GM18858 (cell line): ENCODE measurements at regions not wholly inside any gene's neighbourhood (a gene's known extent, or its start where the extent isn't known, plus 50 kb on each side); places are given as distances from the start of the nearest gene placed in this dataset.
"Not testable (repeated sequence)": the region's sequence is repeated elsewhere in the genome, so short reads cannot be mapped to it uniquely, and the experiment has no call there.

Experiments used
- ATAC-seq: cut with Tn5 transposase; IDR thresholded peaks from one replicate; pipeline ENCODE4 v1.9.1; 2021; ENCODE audit not compliant: unreplicated experiment

DNA sequence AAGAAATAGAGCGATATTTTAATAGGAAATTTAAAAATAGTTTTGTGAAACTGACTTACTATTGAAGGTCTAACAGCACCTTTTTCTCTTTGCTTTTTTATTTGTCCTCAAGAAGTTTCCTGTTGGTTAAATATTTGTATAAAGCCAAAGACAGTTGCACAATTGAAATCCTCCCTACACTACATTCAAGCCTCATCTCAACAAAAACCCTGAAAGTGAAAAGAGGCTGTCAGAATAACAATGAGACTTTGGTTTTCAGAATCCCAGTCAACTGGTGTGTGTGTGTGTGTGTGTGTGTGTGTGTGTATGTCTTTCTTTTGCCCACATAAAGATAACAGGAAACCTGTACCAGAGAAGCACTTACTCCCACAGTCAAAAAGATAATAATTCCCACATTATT lies 313.6 kb upstream of the FRG1 start:
- not testable (repeated sequence) for ATAC-seq

DNA sequence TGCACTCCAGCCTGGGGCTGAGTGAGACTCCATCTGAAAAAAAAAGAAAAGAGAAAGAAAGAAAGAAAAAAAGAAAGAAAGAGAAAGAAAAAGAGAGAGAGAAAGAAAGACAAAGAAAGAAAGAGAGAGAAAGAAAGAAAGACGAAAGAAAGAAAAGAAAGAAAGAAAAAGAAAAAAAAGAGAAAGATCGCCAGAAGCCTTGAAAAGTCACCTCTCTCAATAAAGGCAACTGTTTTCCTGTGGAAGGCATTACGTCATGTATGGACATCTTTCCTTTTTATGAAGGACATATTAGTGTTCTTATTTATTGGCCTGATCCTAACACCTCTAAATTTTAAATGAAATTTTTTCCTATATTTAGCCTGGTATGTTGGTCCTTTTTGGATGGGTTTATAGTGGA lies 310.9 kb upstream of the FRG1 start:
- ATAC-seq, result not testable (repeated sequence)

DNA sequence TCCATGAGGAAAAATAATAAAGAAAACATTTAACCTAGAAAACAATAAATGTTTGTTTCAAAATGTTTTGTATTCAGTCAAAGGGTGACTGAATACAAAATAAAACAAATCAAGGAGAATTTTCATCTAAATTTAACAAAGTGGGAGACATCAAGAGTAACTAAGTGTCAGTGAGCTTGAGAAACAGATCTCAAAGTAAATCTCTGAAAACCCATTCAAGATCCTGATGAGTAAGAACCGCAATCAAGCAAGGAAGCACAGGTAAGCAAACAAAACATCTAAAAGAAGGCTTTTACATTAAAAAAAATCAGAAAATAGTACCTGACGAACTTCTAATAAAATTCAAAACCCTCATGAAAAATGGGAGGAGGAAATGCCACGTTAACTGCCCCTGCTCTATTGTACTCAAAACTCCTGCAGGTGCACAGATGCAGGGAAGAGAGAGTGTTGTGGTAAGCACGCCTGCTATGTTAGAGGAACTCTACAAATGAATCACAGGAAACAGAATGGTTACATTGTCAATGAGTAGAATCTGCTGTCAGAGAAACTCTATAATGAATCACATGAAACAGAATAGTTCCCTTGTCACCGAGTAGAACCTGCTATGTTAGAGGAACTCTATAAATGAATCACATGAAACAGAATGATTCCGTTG lies 309.6 kb upstream of the FRG1 start:
- peak; percentile 87 for ATAC-seq

DNA sequence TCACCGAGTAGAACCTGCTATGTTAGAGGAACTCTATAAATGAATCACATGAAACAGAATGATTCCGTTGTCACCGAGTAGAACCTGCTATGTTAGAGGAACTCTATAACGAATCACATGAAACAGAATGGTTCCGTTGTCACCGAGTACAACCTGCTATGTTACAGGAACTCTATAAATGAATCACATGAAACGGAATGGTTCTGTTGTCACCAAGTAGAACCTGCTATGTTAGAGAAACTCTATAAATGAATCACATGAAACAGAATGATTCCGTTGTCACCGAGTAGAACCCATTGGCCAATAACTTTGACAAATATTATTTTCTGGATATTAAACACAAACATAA lies 309.1 kb upstream of the FRG1 start:
- not testable (repeated sequence) for ATAC-seq

DNA sequence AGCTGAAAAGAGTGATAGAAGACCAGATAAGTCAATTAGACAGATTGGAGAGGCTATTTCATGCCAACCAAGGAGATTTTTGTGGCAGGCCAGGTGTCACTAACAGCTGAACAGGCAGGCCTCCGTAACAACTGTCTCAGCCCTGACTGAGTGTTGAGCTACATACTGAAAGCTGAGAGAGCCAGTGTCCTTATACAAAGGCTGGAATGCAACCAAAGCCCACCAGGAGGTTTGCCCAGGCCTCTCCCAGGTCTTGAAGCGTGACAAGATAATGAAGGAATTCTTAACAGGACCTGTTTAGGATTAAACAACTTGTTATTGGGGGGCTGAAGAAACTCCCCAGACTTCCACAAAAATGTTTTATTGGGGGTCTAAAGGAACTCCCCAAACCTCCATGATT lies 290.2 kb upstream of the FRG1 start:
- ATAC-seq, result not testable (repeated sequence)

DNA sequence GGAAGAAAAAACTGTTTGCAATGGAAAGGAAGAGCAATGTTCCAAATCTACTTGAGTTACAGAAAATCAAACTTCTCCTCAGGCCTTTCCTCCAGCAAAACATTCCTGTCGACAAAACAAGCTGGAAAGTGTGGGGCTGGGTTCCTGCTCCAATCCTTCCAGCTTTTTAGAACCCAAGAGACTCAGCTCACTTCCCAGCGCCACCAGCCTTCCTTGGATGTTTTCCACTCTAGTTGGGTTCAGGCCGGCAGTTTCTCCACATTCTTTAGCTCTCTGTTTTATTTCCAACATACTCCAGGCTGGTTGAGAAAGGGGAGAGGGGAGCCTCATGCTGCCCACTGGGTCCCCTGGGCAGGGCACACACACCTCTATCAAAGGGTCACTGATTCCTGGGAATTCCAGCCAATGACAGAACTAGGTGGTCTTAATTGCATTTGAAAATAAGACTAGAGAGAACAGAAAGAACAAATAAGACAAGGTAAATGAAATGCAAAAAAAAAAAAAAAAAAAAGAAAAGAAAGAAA lies 287.5 kb upstream of the FRG1 start:
- not testable (repeated sequence) for ATAC-seq

DNA sequence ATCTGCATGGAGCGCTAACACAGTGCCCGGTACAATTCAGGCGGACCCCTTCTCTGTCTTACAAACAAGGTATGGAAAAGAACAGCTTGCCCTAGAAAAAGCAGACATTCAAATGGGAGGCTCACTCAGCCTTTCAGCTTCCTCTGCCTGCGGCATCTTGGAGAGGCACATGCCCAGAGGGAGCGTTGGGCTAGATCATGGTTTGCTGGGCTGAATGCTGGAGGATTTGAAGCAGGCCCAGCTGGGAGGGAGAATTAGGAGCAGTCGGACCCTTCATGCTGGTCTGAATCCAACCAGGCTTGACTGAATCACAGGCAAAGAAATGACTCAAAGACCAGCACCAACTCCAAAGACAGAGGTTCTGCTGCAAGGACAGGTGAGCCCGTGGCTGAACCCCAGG lies 286.7 kb upstream of the FRG1 start:
- not testable (repeated sequence) for ATAC-seq

DNA sequence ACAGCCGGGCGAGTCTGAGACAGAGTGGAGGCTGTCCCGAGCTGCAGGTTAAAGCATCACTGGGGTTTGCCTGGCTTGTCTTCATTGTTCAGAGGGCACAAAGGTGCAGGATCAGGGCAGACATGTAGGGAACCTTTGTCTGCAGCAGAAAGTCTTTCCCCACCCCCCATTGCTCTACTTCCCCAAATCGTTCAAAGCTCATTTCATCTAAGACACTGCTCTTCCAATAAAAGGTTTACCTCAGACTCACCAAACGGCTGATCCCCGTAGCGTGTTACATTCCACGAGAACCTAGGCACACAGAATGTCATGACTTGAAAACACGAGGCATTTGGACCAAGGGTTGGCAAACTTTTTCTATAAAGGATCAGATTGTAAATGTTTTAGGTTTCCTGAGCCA lies 286.3 kb upstream of the FRG1 start:
- ATAC-seq, result not testable (repeated sequence)

DNA sequence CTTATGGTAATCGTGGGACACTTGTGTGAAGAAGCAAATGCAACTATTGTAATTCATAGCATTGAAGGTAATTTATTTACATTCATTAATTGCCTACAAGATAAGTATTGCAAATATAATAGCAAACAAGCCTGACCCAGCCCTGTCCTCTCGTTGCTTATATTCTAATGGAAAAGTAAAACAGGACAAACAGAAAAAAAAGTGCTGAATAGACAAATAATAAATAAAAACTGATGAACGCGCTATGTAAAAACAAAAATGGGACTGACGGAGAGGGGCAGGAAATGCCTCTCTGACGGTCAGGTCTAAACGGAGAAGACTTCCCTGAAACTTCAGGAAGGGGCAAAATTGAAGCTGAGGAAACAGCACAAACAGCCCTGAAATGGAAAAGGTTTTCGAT lies 284.9 kb upstream of the FRG1 start:
- not testable (repeated sequence) for ATAC-seq

DNA sequence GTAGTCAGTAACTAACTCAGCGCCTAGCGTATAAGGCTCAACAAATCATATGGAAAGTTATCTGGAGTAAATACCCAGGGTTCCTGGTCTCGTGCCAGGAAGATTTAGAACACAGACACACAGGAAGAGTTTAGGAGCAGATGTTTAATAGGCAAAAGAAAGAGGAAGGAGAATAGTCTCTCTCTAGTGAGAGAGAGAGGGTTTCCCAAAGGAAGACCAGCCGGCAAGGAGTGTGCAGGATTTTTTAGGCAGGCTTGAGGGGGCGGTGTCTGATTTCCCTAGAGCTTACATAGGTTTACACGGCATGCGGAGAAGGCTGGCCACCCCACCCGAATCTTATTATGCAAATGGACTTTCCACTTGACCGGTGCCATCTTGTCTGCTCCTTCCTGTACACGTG lies 284.0 kb upstream of the FRG1 start:
- ATAC-seq, result no peak

DNA sequence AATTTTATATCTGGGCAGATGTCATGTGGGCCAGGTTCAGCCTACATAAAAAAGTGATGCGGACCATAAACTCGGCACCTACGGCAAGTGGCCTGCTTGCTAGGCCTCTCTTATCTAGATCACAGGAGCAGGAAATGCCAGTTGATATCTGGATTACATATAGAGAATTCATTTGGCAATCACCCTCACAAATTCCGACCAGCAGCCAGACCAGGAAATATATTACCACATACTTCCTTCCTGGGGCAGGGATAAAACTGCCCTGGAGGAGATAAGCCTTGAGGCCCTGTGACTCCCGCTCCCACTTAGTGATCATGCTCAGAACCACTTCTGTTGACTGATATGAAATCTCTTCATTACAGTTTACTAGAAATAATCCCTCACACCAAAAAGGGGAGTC lies 282.4 kb upstream of the FRG1 start:
- ATAC-seq, result not testable (repeated sequence)

DNA sequence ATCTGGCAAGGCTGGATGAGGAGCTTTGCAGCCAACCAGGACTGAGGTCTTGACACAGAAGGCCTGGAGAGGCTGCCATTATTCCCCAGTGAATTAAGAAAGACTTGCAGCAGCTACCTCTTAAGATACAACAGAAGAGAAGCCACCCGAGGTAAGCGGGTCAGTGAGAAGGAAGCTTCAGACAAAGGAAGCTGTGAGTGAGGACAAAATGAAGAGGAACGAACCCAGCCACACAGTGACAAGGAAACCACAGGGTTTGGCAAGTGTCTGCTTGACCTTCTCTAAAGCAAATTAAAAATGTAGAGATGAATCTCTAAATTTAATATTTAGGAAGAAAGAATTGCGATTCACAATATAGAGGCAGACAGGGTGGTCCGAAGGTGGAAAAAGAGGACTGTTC lies 281.8 kb upstream of the FRG1 start:
- ATAC-seq, result not testable (repeated sequence)

DNA sequence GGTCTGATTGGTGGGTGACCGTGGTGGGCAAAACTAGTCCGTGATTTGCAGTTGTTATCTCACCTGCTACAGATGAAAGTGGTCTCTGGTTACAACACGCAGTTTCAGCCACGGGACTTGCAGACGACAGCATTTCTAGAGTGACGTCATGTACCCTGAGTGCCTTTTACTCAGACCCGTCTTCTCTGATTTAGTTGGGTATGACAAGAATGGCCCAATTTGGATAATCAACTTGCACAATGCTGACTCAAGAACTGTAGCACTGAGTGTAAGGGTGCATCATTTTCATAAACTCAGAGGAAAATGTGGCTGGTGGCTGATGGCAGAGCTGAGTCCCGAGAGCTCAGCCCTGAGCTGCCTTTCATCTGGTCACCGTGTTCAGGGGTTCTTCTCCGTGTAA lies 281.4 kb upstream of the FRG1 start:
- ATAC-seq, result no peak

DNA sequence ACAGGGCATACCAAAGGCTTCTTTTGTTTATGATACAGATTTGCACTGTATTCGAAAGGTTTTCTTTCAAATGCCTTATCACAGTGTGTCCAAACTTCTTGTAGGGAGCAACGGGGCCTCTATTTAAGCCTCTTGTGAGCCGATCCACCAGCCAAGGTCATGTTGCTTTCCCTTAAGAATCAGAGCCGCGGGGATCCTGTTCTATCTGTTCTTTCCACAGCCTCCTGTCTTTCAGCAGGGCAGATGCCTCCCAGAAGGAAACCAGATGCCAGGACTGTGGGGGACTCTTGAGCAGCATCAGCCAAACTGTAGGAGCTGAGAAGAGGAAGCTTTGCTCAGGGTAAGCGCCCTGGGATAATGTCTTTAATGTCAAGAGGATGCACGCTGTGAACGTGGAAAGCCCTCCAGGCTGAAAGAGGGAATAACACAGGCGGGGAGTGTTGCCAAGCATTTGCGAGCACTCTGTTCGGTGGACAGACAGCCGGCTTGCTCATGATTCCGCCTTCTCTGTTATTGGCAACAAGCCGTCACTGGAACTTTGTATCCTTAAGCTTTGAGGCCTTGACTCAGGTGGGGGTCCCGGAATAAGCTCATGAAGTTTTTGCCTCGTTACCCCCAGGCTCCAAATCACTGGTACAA lies 279.8 kb upstream of the FRG1 start:
- no peak for ATAC-seq

DNA sequence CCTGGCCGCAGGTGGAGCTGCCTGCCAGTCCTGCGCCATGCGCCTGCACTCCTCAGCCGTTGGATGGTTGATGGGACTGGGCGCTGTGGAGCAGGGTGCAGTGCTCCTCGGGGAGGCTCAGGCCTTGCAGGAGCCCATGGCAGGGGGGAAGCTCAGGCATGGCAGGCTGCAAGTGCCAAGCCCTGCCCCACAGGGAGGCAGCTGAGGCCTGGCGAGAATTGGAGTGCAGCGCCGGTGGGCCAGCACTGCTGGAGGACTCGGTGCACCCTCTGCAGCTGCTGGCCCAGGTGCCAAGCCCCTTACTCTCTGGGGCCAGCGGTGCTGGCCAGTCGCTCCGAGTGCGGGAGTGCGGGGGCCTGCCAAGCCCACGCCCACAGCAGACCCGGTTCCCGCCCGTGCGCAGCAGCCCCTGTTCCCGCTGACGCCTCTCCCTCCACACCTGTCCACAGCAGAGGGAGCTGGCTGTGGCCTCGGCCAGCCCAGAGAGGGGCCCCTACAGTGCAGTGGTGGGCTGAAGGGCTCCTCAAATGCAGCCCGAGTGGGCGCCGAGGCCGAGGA lies 275.9 kb upstream of the FRG1 start:
- no peak for ATAC-seq

DNA sequence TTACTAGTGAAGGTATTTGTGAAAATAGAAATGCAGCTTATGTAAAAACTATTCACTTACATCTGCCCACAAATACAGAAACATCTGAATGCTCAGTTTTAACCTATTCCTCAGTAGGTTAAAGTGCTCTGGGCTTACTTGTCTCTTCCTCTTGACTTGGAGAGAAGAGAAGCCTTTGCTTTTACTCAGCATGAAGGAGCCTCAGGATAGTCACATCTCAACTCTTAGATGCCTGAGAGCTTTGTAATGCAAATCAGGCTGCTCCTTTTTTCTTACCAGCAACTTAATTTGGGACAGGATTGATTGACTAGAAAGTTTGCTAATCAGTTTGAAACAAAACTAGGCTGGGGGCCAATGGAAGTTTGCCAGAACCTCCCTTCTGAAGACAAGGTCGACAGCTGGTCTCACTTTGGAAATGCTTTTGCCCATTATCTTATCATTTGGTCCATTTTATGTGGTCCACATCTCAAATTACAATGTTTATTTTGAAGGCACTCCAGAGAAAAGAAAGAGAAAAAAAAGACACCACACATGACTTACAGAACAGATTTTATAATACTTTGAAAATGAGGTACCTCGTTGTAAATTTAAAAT lies 274.9 kb upstream of the FRG1 start:
- not testable (repeated sequence) for ATAC-seq

DNA sequence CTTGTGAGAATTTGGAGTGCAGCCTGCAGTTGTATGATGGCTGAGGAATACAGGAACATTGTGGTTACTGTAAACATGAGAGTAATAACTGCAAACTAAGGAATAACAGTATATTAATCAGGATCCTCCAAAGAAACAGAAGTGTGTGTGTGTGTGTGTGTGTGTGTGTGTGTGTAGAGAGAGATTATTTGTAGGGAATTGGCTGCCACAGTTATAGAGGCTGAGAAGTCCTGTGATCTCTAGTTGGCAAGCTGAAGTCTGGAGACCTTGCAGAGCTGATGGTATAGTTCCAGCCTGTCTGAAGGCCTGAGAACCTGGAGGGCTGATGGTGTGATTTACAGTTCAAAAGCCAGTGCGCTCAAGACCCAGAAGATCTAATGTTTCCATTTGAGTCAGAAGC lies 273.3 kb upstream of the FRG1 start:
- ATAC-seq, result not testable (repeated sequence)

DNA sequence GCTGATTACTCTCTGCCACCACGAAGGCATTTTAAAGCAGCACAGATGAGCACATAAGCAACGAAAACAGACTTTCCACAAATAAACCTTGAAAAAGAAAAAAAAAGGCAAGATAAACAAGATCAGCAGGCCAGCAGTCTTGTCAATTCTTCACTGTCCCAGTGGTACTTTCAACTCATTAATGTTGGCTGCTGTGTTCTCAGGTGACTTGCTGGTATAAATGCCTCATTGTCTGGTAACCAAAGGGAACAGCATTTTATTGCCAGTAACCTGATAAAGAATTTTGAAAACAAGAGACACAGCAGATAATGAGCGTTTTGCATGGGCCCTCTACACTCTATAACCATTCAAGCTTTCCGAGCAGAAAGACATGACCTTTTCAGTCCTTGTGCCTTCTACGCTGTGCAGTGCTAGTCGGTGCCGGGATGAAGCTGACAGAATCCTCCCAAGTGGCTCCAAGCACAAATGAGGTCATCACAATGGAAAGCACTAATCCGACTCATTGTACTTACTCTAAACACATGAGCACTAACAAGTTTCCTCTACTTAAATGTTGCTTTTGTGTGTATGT lies 242.9 kb upstream of the FRG1 start:
- ATAC-seq, result not testable (repeated sequence)

DNA sequence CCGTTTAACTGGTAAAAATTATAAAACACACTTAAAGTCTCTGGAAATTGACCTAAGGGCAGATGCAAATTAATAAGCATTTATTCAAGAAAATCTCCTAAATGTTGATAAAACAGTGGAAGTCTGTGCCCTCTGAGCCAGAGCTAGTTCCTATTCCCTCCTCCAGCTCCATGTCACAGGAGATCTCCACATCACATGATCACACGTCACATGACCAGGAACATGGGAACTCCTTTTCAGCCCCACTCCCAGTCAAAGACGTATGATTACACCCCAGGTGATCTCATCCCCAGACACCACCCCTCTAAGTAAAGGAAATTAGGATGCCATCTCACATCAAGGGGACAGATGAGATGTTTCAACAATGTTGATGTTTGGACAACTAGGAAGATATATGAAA lies 237.7 kb upstream of the FRG1 start:
- not testable (repeated sequence) for ATAC-seq

DNA sequence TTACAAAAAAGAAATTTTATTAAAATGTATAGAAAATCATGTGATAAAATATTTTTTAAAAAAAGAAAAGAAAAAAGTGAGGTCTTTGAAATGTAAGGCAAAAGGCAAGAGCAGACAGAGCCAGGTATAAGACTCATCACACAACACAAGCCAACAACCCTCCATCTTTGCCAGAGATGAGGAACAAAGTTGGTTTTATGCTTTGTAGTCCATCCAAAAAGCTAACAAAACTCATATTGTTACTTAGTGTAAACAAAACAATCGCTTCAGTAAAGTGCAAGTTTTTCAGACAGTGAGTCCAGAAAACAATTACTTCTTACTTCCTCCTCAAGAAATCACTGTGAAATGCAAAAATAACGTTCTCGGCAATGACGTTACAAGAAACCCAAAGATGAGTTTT lies 233.9 kb upstream of the FRG1 start:
- ATAC-seq, result not testable (repeated sequence)

DNA sequence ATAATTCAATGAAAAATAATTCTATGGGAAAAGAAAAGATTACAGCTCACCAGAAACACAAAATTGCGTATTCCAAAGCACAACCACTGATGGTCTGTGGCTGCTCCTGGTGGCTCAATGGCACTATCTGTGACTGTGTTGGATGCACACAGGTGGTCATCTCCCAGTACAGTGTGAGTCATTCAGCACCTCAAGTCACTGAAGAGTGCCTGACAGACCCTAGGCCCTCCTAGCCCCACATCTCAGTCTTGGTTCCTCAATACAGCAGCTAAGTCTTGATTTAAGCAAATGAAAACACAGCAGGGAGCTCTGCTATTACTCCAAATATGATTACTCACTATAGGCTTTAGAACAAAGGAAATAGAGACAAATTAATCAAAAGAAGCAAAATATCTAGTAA lies 233.4 kb upstream of the FRG1 start:
- not testable (repeated sequence) for ATAC-seq

DNA sequence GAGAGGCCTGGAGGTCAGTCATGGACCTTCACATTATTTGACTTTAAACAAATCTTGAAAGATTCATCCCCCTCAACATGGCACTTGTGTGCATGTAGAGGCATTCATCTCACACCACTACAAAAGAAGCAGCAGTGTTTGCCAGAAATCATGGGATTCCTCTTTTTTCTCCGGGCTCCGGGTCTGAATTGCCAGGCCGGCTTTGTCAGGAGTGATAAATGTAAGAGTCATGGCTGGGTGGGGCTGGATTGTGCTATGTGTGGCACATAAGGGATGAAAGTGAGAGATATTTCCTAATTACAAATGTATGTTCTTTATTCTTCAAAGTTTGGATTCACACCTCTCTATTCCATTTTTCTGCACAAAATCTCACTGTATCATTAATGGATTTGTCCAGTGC lies 228.7 kb upstream of the FRG1 start:
- not testable (repeated sequence) for ATAC-seq
